Activated gamma-delta T cell treated with Interleukin-2 at 50 U/mL for 16 hours (primary cell): ENCODE measurements at regions not wholly inside any gene's neighbourhood (a gene's known extent, or its start where the extent isn't known, plus 50 kb on each side); places are given as distances from the start of the nearest gene placed in this dataset.
"Not testable (repeated sequence)": the region's sequence is repeated elsewhere in the genome, so short reads cannot be mapped to it uniquely, and the experiment has no call there.

Source experiments
- DNase-seq: peaks from one replicate; pipeline ENCODE4 v3.0.0-alpha.2; 2020

DNA sequence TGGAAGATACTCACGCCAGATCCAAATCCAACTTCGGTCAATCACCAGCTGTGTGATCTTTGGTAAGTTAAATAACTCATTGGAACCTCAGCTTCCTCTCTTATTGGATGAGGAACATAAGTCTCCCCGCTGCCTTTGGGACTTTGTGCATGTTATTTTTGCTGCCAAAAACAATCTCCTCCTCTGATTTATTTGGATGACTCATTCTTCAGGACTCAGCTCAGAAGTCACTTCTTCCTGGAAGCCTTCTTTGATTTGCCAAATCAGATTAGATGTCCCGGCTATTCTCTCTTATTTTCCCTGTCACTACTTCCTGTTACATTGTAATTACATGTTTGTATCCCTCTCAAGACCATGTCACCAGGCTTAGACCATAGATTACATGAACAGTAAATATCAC lies 138.0 kb upstream of the BOD1L1 start:
- DNase-seq = no peak

DNA sequence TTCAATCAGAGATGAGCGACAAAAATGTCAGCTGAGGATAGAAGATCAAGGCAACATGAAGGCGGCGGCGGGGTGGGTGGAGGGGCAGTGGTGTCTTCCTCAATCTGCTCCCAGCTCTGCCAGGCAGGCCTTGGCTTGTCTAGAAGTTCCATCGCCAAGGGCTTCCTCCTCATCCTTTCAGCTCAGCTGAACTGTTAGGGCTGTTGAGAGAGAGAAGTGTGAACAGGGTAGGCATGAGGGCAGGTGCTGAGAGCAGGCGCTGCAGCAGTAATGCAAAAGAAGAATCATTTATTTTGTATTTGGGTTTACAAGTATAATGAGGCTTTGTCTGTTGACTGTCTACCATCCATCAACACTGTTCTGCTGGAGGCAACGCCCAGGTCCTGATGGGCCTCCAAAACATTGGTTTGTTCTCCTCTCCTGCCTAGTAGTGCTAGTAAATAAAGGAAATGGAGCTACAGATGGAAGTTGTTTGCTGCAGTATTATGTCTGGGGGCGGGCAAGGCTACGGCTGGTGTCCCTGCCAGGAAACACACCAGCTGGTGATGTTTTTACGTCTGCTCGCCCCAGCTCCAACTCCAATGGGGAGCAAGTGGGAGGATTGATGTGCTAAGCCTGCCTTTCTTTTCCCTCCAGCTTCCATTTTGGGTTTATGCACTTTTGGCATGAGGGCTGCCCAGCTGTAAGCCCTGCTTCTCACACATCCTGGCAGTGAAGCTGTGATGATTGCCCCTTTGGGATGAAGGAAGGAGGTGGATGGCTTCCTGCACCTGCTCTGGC lies 139.4 kb upstream of the BOD1L1 start:
- no peak for DNase-seq

DNA sequence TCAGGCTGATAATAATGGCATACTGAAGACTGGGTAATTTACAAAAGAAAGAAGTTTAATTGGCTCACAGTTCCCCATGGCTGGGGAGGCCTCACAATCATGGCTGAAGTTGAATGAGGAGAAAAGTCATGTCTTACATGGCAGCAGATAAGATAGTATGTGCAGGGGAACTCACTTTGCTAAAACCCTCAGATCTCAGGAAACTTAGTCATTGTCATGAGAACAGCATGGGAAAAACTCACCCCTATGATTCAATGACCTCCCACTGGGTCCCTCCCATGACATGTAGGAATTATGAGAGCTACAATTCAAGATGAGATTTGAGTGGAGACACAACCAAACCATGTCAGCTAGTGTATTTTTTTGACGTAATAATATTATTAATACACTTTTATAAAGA lies 149.8 kb upstream of the BOD1L1 start:
- no peak for DNase-seq

DNA sequence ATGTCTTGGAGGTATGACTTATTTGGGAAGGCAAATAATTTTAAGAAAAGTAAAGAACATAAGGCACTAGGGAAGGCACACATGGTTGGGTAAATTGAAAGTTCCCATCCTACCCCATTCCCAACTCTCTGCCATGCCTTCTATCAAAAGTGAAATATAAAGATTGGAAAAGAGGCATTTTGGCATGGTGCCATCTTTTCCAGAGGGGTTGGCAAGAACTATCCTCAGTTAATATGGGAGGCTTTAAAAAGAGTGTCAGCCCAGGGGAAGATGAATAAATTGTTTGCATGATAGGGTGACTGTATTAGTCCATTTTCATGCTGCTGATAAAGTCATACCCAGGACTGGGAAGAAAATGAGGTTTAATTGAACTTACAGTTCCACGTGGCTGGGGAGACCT lies 150.8 kb upstream of the BOD1L1 start:
- no peak for DNase-seq

DNA sequence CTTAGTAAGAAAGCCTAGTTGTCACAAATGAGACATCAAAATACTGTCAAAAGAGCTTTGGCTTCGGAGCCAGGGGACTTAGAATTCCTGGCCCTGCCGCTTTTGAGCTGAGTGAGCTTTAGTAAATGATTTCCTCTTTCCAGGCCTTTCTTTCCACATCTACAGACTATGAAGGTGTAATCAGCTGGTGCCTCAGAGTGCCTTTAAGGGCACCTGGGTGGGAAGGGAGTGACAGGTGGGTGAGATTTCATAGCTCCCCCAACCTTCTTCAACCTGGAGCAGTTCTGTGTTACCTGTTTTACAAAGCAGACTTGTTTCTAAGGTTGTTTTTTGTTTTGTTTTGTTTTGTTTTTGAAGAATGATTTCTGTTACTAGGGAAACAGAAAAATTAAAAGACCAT lies 154.7 kb upstream of the BOD1L1 start:
- no peak for DNase-seq

DNA sequence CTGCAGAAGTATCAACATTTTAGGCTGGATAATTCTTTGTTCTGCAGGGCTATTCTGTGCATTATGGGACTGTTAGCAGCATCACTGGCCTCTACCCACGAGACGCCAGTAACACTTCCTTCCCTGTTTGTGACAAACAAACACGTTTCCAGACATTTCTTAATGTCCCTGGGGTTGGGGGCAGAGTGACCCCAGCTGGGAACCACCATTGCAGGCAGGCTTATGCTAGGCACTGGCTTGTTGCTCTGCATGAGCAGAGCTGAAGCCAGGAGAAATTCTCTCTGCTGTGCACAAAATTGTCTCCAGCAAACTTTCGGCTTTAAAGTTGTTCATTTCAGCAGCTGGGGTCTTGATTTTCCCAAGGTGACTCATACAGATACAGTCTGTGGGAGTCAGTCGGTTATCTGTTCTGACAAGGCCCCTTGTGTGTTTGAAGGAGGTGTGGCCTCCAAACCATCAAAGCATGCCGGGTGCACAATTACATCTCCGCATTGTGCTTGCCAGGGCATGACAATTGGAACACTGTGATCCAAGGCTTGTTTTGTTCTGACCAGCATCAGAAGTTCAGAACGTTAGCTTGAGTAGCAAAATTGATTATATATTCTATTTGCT lies 156.4 kb upstream of the BOD1L1 start:
- DNase-seq = no peak

DNA sequence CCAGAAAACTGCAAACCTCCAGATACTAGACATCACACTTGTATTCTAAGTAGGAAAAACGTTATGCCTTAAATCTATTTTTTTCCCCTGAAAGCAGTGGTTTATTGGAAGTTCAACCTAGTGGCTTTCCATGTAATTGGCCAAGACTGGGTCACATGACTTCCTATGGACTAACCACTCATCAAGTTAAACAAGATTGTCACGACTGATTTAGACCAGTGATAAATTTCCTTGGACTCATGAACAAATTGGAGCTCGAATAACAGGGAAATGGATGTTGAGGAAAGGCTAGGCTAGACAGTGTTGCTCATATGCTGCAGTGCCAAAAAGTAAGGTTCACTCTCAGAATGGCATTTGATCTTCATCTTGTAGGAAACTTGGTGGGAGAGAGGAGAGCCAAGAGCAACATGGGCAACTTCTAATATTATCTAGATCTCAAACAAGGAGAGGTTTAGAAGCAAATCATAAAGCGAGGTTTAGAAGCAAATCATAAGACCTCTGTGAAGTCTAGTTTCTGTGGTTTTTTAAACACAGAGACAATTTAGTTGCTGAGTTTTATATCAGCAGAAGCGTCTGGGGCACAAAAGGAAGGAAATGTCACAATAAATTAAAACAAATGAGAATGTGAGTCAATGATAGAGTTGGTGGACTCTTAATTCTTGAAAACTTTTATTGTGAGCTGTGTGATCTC lies 165.6 kb upstream of the BOD1L1 start:
- no peak for DNase-seq

DNA sequence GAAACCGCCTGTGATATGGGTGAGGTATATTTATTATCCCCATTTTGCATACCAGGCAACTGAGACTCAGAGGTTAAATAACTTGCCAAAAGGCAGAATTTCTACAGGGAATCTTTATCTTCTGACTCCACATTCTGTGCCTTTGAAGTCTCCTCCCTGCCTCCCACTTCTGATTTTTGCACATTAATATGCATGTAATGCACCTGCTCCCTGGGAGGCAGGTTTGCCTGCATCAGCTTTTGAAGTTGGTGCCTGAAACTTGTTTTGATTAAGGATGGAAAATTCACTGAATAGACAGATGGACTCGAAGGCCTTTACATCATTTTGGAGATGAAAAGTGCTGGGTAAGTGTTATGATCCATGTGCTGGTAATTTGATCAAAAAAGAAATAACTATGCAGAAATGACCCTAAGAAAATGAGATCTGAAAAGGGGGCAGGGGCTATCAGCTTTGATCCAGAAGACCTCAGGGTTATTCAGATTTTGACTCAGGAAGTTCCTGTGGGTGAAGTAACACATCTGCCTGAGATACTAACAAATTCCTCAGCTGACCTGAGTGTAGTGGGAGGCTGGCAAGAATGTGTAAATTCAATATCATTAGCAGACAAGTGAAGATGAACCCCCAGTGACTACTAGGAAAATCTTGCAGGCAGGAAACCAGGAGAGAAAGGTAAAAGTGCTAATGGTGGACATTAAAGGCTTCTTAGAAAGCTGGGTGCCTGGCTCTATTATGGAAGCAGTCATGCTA lies 167.5 kb upstream of the BOD1L1 start:
- DNase-seq = no peak

DNA sequence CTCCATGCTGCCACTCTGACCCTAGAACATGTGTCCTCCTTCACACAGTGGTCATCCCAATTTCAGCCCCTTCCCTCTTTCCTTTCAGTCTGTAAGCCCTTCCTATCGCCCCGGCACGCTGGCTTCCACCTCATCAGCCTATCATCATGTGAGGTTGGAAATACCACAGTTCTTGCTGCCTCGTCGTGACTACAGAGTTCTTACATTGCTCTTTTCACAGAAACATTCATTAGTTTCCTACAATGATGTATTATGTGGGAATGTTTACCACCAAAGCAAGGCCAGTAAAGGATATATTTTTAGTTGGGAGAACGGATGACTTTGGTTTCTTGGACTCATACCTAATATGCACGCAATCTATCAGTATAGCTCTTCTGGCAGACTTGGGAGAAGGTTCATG lies 169.5 kb upstream of the BOD1L1 start:
- no peak for DNase-seq

DNA sequence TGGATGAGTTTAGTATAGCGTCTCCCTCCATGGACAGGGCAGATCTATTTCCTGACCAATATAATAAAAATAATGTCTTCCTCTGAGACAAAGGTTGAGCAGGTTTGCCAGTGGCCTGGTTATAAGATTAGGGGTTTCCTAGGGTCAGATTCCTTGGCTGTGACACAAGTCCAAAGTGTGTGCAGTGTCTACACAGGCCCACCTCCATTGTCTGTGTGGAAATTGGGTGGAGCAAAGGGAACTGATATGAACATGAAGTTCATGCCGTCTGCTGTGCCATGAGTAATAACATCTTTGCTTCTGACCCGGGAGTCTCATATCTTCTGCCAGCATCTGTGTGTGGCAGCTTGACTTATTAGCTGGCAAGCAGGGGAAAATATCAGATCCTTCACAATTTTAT lies 187.7 kb upstream of the BOD1L1 start:
- DNase-seq = no peak

DNA sequence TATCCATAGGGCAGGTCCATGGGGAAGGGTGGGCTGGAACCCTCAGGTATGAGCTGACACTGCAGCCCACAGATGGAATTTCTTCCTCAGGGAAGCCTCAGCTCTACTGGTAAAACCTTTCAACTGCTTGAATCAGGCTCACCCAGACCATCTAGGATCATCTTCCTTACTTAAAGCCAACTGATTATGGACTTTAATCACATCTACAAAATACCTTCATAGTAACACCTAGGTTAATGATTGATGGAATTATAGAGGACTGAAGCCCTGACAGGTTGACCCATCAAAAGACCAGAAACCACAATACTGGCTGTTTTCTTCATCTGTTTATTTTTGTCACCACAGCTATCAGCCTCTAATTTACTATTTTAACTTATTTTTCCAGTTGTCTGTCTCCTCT lies 188.9 kb upstream of the BOD1L1 start:
- DNase-seq = no peak

DNA sequence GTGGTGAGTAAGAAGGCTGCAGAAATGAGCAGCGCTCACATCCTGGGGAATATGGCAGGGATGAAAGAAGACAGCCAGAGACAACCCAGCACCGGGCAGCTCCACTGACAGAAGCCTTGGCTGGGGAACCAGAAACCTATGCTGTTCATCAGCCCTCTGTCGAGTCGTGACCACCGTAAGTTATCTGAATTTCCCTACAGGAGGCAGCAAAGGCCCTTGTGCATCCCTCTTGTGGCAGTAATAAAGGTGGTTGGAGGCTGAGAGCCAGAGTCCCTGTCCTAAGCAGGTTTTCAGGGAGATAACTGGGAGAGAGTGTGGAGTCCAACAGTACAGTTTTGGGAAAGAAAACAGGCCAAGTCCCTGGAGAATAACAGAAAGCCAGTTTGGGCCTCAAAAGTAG lies 194.0 kb upstream of the BOD1L1 start:
- DNase-seq = no peak

DNA sequence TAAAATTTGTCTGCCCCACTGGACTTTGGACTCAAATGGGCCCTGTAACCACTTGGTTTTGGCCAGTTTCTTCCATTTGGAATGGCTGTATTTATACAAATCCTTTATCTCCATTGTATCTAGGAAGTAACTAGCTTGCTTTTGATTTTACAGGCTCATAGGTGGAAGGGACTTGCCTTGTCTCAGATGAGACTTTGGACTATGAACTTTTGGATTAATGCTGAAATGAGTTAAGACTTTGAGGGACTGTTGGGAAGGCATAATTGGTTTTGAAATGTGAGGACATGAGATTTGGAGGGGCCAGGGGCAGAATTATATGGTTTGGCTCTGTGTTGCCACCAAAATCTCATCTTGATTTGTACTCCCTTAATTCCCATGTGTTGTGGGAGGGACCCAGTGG lies 198.3 kb upstream of the BOD1L1 start:
- not testable (repeated sequence) for DNase-seq

DNA sequence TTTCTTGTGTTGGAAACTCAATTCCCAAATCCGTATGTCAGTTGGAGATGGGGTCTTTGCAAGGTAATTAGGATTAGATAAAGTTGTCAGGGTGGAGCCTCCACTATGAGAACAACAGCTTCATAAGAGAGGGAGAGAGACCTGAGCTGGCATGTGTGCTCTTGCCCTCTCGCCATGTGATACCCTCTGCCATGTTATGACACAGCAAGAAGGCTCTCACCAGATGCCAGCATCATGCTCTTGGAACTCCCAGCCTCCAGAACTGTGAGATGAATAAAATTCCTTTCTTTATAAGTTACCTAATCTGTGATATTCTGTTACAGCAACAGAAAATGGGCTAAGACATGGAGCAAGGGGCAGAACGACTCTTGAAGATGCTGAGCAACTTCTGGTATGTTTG lies 201.9 kb upstream of the BOD1L1 start:
- DNase-seq = no peak

DNA sequence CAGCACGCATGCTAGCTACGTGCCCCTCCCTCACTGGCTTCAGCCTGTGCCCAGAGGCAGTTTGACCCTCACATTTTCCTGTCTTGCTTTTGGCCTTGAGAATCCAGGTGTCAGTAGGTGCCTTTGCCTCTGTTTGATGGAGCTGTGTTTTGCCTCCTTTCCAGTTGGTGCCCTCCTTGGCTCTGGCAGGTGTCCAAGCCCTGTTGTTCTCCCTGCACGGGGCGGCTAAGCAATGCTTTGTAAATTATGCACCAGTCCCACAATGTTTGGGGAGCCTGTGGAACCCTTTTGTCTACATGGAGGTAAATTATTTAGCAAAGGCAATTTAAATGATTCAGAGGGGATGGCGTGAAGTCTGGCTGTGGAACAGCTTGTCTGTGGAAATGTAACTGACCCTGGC lies 202.9 kb upstream of the BOD1L1 start:
- no peak for DNase-seq

DNA sequence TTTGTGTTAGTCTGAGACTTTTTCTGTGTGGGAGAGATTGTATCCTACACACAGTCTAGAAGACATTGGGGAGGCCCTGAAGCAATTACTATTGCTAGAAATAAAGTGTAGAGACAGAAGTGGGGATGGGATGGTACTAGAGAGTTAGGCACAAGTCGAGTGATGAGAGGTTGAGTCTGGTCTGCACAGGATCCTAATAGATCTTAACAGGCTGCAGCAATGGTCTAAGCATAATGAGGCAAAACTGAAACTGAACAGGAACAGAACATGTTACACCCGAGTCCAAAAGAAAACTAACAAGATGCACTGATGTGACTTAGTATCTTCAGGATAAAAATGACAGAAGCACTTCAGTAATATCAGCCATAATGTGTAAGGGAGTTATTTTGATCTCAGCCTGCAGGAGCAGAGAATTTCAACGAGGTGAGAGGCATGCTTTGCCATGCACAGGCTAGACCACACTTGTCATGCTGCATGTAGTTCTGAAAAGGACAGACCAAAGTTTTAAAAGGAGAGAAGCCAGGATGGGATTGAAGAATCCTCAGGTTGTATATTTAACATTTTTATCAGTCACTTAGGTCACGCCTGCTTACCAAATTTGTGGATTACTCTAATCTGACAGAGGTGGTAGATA lies 205.8 kb upstream of the BOD1L1 start:
- DNase-seq = no peak

DNA sequence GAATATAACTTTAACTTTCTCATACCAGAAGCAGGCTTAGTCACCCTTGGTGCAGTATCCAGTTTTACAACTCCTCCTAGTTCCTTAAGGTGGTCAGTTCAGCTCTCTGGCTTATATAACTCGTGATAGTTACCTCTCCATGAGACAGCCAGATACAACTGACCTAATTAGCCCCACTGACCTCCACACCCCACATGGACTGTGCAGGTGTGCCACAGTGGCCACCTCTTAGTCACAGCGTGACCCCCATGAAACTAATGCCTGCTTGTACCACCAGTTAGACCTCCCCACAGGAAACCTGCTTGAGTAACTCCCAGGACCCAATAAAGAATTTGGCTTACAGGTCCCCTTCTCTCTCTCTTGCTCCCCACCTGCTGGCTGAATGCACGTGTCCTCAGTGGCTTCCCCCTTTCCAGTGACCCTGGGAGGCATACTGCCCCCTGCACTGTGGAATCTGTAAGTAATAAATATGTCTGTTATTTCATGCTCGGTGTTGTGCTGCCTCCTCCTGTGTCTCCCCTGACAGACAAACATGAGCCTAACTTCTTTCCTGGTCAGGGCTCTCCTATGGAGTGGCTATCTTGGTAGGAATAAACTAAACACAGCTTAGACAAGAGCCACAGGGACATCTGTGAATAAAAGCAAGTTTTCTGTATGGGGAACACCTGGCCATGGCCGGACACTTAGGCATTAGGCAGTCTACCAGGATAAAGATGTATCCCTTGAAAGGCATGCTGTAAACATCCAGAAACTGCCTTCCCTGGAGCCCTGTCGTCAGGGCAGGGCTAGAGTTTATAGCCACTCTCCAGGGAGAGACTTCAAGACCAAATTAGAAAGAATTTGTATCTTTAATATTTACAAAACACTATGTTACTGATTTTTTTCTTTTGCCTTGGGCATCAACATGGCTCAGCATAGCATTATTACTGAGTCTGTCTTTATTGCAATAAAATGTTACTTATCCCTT lies 209.7 kb upstream of the BOD1L1 start:
- DNase-seq = no peak

DNA sequence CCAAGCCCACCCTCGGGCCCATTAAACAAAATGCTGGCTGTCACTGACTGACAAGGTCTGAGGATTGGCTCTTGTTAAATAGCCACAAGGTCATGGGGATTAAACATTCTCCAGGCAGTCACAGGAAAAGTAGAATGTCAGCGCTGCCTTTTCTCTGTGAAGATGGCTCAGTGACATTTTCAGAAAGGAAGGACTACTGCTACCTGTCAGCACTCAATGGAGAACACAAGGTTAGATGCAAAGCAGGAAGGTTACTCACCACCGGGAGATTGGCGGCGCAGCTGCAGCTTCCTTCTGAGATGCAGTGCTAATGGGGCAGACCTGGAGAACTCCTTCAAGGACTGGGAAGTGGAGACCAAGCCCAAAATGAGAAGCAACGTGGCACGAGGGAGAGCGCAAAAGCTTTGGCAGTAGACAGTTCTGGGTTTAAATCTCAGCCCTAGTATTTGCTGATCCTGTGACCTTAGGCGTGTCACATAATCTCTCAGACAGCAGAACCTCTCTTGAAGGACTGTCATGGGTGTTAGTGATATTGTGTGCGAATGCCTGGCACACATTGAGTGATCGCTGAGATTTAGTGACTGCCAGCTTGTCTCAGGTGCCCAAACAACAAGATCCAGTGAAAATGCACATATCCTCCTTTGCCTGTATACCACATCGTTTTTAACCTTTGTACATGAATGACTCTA lies 213.1 kb upstream of the BOD1L1 start:
- DNase-seq = no peak

DNA sequence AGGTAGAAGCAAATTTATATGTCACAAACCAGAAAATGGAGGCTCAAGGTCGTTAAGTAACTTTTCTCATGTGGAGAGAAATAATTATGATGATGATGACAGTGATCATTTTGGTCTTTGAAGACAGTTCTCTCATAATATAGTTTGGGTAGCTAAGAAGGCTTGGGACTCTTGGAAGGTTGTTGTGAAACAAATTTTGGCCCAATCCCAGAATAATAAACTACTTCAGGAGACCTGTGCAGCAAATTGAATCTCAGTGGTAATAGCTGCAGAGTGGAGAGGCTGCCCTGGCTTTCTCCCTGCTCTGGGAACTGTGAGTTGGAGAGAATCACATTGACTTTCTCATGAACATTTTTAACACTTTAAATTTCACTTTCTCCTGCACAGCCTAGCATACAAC lies 217.2 kb upstream of the BOD1L1 start:
- no peak for DNase-seq

DNA sequence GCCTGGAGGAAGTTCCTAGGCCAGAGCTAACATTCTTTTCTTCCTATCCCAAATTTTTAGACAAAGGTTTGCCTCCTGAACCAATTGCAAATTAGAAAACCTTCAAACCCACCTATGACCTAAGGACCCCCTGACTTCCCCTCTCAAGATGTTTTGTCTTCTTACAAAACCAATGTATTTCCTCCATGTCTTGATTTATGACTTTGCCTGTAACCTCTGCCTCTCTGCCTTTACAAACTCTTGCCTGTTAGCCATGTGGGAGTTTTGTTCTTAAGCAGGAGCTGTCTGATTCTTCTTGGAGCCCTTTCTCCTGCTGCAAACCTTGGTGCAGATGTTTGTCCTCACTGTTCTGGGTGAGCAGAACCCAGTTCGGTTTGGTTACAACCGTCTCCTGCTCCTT lies 222.3 kb upstream of the BOD1L1 start:
- DNase-seq = no peak
